Nephron progenitor cell (in vitro differentiated cells): ENCODE measurements at regions not wholly inside any gene's neighbourhood (a gene's known extent, or its start where the extent isn't known, plus 50 kb on each side); places are given as distances from the start of the nearest gene placed in this dataset.

Source experiments
- DNase-seq: peaks from one replicate; pipeline ENCODE4 v3.0.0; 2021
- H3K27ac Mint-ChIP-seq: 2 replicates; pipeline ENCODE4 v1.8.0; 2021; ENCODE audit warnings: mild to moderate bottlenecking, moderate library complexity, mixed read lengths
- H3K27me3 Mint-ChIP-seq: 2 replicates; pipeline ENCODE4 v1.8.0; 2021; ENCODE audit warnings: mild to moderate bottlenecking, low read depth, mixed read lengths; ENCODE audit not compliant: poor library complexity
- H3K36me3 Mint-ChIP-seq: 2 replicates; pipeline ENCODE4 v1.8.0; 2021; ENCODE audit warnings: low read depth, mixed read lengths
- H3K4me1 Mint-ChIP-seq: 2 replicates; pipeline ENCODE4 v1.8.0; 2021; ENCODE audit warnings: mixed read lengths
- H3K4me3 Mint-ChIP-seq: 2 replicates; pipeline ENCODE4 v1.8.0; 2021; ENCODE audit warnings: mild to moderate bottlenecking, moderate library complexity, mixed read lengths
- H3K9me3 Mint-ChIP-seq: 2 replicates; pipeline ENCODE4 v1.8.0; 2021; ENCODE audit warnings: mild to moderate bottlenecking, moderate library complexity, mixed read lengths
- TF ChIP-seq, protein P1 (sequence below): fragments of 200-600 bp; sonication (generic); IDR thresholded peaks from 2 replicates; pipeline ENCODE4 v1.5.0; 2021; ENCODE audit warnings: antibody characterized with exemption

DNA sequence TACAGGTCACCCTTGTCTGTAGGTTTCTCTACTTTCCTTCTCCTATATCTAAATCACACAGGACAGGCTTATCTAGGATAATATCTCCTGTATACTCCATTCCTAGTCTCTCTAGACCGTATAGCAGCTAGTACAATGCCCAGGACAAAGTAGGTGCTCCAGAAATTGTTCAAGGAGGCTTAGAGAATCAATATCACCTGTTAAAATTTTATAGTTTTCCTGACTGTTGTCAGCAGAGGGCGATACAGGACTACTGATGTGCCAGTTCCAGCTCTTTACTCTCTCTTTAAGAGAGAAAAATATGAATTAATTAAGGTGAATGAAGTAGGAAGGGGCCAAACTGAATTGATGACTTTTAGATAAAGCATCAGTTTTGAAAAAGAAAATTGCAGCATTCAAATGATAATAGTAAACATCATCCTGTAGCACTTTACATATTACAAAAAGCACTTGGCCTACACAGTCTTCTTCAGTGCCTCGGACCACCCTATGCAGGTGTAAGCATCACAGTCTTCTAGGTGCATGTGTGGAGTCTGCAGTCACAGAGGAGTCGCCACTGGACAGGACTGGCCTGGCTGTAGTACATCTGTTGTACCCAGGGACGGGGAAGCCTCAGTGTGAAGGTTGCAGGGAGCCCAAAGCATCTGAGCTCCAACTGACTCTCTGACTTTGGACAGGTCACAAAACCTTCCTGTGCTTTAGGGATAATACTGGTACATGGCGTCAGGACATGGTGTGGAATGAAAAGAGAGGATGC, 61.9 kb upstream of the MAX start:
- Mint-ChIP-seq H3K4me1 (no peaks in the 10 kb centered on the region), H3K9me3 (peaks cover 5% of the 10 kb centered on the region), H3K27me3 (peaks cover 10% of the 10 kb centered on the region), H3K27ac (no peak overlapping the region), H3K4me3 (no peak overlapping the region), H3K36me3 (no peaks in the 10 kb centered on the region)
- TF ChIP-seq, protein P1, sequence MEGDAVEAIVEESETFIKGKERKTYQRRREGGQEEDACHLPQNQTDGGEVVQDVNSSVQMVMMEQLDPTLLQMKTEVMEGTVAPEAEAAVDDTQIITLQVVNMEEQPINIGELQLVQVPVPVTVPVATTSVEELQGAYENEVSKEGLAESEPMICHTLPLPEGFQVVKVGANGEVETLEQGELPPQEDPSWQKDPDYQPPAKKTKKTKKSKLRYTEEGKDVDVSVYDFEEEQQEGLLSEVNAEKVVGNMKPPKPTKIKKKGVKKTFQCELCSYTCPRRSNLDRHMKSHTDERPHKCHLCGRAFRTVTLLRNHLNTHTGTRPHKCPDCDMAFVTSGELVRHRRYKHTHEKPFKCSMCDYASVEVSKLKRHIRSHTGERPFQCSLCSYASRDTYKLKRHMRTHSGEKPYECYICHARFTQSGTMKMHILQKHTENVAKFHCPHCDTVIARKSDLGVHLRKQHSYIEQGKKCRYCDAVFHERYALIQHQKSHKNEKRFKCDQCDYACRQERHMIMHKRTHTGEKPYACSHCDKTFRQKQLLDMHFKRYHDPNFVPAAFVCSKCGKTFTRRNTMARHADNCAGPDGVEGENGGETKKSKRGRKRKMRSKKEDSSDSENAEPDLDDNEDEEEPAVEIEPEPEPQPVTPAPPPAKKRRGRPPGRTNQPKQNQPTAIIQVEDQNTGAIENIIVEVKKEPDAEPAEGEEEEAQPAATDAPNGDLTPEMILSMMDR = peak; percentile 65
- peak; percentile 40 for DNase-seq

DNA sequence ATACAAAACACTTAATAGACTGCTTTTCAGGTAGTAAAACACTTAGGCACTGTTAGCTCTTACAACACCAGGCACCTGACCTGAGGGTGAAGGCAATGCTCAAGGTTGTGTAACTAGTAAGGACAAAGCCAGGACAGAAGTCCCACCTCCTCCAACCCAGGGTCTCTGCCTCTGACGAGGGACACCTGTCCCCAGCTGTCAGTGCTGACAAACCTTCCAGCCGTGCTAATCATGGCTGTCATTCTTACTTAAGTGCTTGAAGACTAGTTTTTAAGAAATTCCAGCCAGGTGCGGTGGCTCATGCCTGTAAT, 62.5 kb upstream of the MAX start:
- no peaks in the 10 kb centered on the region for H3K4me1 Mint-ChIP-seq
- no peaks in the 10 kb centered on the region for H3K36me3 Mint-ChIP-seq
- peak overlapping the region; percentile 78 for H3K27ac Mint-ChIP-seq
- TF ChIP-seq, protein P1 = no peak
- H3K4me3 Mint-ChIP-seq = no peak overlapping the region
- peaks cover 10% of the 10 kb centered on the region for H3K27me3 Mint-ChIP-seq
- H3K9me3 Mint-ChIP-seq = peaks cover 4% of the 10 kb centered on the region
- DNase-seq = no peak

DNA sequence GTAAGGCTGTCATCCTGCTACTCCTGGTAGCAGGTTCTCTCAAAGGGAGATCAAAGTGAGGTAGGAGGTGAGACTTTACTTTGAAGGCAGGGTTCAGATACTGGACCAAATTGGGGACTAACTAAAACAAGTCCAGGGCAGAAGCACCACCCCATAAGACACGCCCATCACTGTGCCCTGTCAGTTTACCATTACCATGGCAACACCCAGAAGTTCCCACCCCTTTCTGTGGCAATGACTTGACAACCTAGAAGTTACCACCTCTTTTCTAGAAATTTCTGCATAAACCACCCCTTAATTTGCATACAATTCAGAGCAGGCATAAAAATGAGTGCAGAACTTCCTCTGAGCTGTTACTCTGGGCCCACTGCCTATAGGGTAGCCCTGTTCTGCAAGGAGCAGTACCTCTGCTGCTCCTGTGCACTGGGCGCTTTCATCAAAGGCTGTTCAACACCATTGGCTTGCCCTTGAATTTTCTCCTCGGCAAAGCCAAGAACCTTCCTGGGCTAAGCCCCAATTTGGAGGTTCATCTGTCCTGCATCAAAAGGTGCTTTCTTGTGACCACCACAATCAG, 64.8 kb upstream of the MAX start:
- H3K4me3 Mint-ChIP-seq = no peak overlapping the region
- DNase-seq = no peak
- peaks cover under 1% of the 10 kb centered on the region for H3K36me3 Mint-ChIP-seq
- H3K4me1 Mint-ChIP-seq = peaks cover 12% of the 10 kb centered on the region
- H3K27ac Mint-ChIP-seq = no peak overlapping the region
- TF ChIP-seq, protein P1 = no peak
- peaks cover 4% of the 10 kb centered on the region for H3K9me3 Mint-ChIP-seq
- peaks cover 2% of the 10 kb centered on the region for H3K27me3 Mint-ChIP-seq

DNA sequence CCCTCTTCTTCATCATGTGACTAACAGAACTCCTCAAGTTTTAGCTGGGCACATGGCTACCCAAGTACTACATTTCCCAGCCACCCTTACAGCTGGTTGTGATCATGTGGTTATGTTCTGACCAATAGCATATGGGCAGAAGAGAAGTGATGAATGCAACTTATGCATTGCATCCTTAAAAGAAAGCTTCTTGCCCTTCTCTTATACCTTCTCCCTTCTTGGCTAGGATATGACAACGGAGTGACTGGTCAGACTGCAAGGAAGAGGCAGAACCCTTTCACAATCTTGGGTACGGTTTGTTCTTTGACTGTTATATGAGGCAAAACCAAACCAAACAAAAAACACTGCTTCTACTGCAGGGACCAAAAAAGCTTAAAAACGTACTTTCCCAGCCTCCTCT, 66.5 kb upstream of the MAX start:
- H3K4me3 Mint-ChIP-seq = no peak overlapping the region
- TF ChIP-seq, protein P1 = no peak
- H3K9me3 Mint-ChIP-seq = peaks cover 4% of the 10 kb centered on the region
- peaks cover 3% of the 10 kb centered on the region for H3K36me3 Mint-ChIP-seq
- H3K4me1 Mint-ChIP-seq = peaks cover 19% of the 10 kb centered on the region
- DNase-seq = no peak
- no peak overlapping the region for H3K27ac Mint-ChIP-seq
- H3K27me3 Mint-ChIP-seq = peaks cover 3% of the 10 kb centered on the region

DNA sequence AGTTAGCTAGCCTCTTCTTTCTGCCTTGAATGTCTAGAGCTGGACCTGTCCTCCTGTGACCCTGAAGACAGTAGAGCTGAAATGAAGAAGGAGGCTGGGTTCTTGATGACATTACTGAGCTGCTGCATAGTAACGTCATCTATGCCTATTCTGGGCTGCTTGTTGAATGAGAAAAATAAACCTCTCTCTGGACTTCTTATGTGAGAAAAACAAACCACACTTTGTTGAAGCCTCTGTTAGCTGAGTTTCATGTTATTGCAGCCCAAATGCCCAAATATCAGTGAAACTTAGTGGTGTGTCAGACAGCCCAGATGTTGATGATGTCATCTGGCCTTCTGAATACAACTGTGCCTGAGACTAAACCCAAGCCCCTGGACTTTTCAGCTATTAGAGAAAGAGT, 67.0 kb upstream of the MAX start:
- Mint-ChIP-seq H3K27me3 (peaks cover 7% of the 10 kb centered on the region), H3K4me3 (no peak overlapping the region), H3K9me3 (peaks cover 4% of the 10 kb centered on the region), H3K36me3 (peaks cover 3% of the 10 kb centered on the region), H3K4me1 (peaks cover 24% of the 10 kb centered on the region), H3K27ac (no peak overlapping the region)
- TF ChIP-seq, protein P1 = no peak
- DNase-seq = no peak

DNA sequence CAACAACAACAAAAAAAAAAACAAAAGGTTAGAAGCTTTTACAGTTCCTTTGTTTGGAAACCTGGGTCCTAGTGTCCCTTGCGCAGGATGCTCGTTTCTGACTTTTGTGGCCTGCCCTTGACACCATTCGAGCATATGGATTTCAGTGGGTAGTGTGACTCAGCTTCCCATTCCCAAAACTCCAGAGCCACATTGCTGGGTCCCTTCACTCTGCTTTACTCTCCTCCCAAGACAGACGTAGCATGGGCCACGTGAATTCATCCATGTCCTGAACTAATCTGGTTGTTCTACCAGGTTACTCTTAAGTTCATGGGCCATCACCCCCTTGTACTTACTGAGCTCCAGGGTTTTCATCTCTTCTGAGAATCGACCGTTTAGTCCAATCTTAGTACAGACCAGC, 68.0 kb upstream of the MAX start:
- Mint-ChIP-seq H3K27me3 (peaks cover 4% of the 10 kb centered on the region), H3K36me3 (peaks cover 3% of the 10 kb centered on the region), H3K9me3 (peaks cover 4% of the 10 kb centered on the region), H3K4me3 (peak overlapping the region; percentile 72), H3K27ac (peak overlapping the region; percentile 17), H3K4me1 (peaks cover 28% of the 10 kb centered on the region)
- no peak for DNase-seq
- TF ChIP-seq, protein P1 = no peak
